HUES64 (cell line): ENCODE measurements at regions not wholly inside any gene's neighbourhood (a gene's known extent, or its start where the extent isn't known, plus 50 kb on each side); places are given as distances from the start of the nearest gene placed in this dataset.

Source experiments
- H3K27ac ChIP-seq: 2 replicates; pipeline ENCODE4 v1.7.0; 2013; ENCODE audit warnings: low read depth, low read length, inconsistent platforms
- H3K27me3 ChIP-seq: 2 replicates; pipeline ENCODE4 v1.6.1; 2013; ENCODE audit warnings: mild to moderate bottlenecking, low read length; ENCODE audit not compliant: insufficient read depth
- H3K36me3 ChIP-seq: 2 replicates; pipeline ENCODE4 v1.6.1; 2013; ENCODE audit warnings: mild to moderate bottlenecking, low read length; ENCODE audit not compliant: insufficient read depth
- H3K4me1 ChIP-seq: 2 replicates; pipeline ENCODE4 v1.6.1; 2013; ENCODE audit warnings: mild to moderate bottlenecking, low read length, moderate library complexity; ENCODE audit not compliant: insufficient read depth
- H3K4me3 ChIP-seq: 2 replicates; pipeline ENCODE4 v1.5.1; 2013; ENCODE audit warnings: mild to moderate bottlenecking, low read length, moderate library complexity
- H3K9ac ChIP-seq: 2 replicates; pipeline ENCODE4 v1.6.1; 2013; ENCODE audit warnings: mild to moderate bottlenecking, low read depth, low read length
- H3K9me3 ChIP-seq: 2 replicates; pipeline ENCODE4 v1.6.1; 2013; ENCODE audit warnings: low read depth, low read length; ENCODE audit not compliant: insufficient read depth
- WGBS: fragments of 150-250, 120-280 bp; methylation state at CpG from one replicate; pipeline ENCODE4 v1.1.7; 2013; ENCODE audit warnings: missing lambda C conversion rate; 5-methylcytosine and 5-hydroxymethylcytosine counted together

GRCh38 chr7:17624379-17624778 is 315.9 kb downstream of the SNX13 start:
- Histone ChIP-seq H3K27me3 (no peaks in the 10 kb centered on the region), H3K4me1 (peaks cover 10% of the 10 kb centered on the region), H3K9me3 (no peaks in the 10 kb centered on the region), H3K4me3 (no peak overlapping the region), H3K27ac (no peak overlapping the region), H3K9ac (no peak overlapping the region), H3K36me3 (no peaks in the 10 kb centered on the region)

GRCh38 chr7:17625043-17625442 is 315.3 kb downstream of the SNX13 start:
- H3K9ac ChIP-seq: no peak overlapping the region
- no peaks in the 10 kb centered on the region for H3K36me3 ChIP-seq
- WGBS: 96% methylated on average over 2 of the region's 3 CpGs

GRCh38 chr7:17626235-17626634 is 314.1 kb downstream of the SNX13 start:
- Histone ChIP-seq H3K9me3 (no peaks in the 10 kb centered on the region), H3K4me3 (no peak overlapping the region), H3K27ac (no peak overlapping the region), H3K4me1 (peaks cover 10% of the 10 kb centered on the region), H3K27me3 (no peaks in the 10 kb centered on the region), H3K36me3 (no peaks in the 10 kb centered on the region), H3K9ac (no peak overlapping the region)

More at GRCh38 chr7:17625043-17625442, 315.3 kb downstream of the SNX13 start:
- H3K4me3 ChIP-seq: no peak overlapping the region
- no peak overlapping the region for H3K27ac ChIP-seq
- no peaks in the 10 kb centered on the region for H3K27me3 ChIP-seq
- no peaks in the 10 kb centered on the region for H3K9me3 ChIP-seq
- peaks cover 10% of the 10 kb centered on the region for H3K4me1 ChIP-seq

GRCh38 chr7:17631061-17631460 is 309.2 kb downstream of the SNX13 start:
- Histone ChIP-seq H3K9me3 (no peaks in the 10 kb centered on the region), H3K36me3 (no peaks in the 10 kb centered on the region), H3K9ac (no peak overlapping the region), H3K4me3 (no peak overlapping the region), H3K4me1 (peaks cover 4% of the 10 kb centered on the region; the same call in 1 of the 2 replicates), H3K27me3 (no peaks in the 10 kb centered on the region), H3K27ac (no peak overlapping the region)
- WGBS: 92% methylated on average over 3 of the region's 3 CpGs

GRCh38 chr7:17632384-17632783 is 307.9 kb downstream of the SNX13 start:
- H3K4me3 ChIP-seq: no peak overlapping the region
- no peak overlapping the region for H3K9ac ChIP-seq
- no peaks in the 10 kb centered on the region for H3K36me3 ChIP-seq
- no peaks in the 10 kb centered on the region for H3K9me3 ChIP-seq
- no peaks in the 10 kb centered on the region for H3K27me3 ChIP-seq
- no peak overlapping the region for H3K27ac ChIP-seq
- WGBS: 100% methylated on average over 1 of the region's 2 CpGs
- peaks cover 4% of the 10 kb centered on the region; the same call in 1 of the 2 replicates for H3K4me1 ChIP-seq

- no peak overlapping the region for H3K4me3 ChIP-seq
- 73% methylated on average over 1 of the region's 1 CpG for WGBS
- H3K4me1 ChIP-seq: peaks cover 4% of the 10 kb centered on the region; the same call in 1 of the 2 replicates
- H3K9ac ChIP-seq: no peak overlapping the region
- no peaks in the 10 kb centered on the region for H3K27me3 ChIP-seq
- H3K9me3 ChIP-seq: no peaks in the 10 kb centered on the region
- H3K36me3 ChIP-seq: no peaks in the 10 kb centered on the region
- H3K27ac ChIP-seq: no peak overlapping the region
These were observed 307.2 kb downstream of the SNX13 start for GRCh38 chr7:17633067-17633466.

- WGBS: 91% methylated on average over 1 of the region's 1 CpG
- no peaks in the 10 kb centered on the region for H3K9me3 ChIP-seq
- H3K27ac ChIP-seq: no peak overlapping the region
These were observed 301.6 kb downstream of the SNX13 start for GRCh38 chr7:17638727-17639126.

GRCh38 chr7:17640730-17641377 is 299.4 kb downstream of the SNX13 start:
- Histone ChIP-seq H3K27ac (no peak overlapping the region), H3K4me3 (no peak overlapping the region), H3K9ac (no peak overlapping the region), H3K9me3 (no peaks in the 10 kb centered on the region), H3K27me3 (no peaks in the 10 kb centered on the region), H3K4me1 (no peaks in the 10 kb centered on the region), H3K36me3 (no peaks in the 10 kb centered on the region)
- 57% methylated on average over 3 of the region's 4 CpGs for WGBS

More at GRCh38 chr7:17638727-17639126, 301.6 kb downstream of the SNX13 start:
- Histone ChIP-seq H3K27me3 (no peaks in the 10 kb centered on the region), H3K4me1 (no peaks in the 10 kb centered on the region), H3K9ac (no peak overlapping the region), H3K4me3 (no peak overlapping the region), H3K36me3 (no peaks in the 10 kb centered on the region)

GRCh38 chr7:17645500-17645899 is 294.8 kb downstream of the SNX13 start:
- H3K4me3 ChIP-seq: no peak overlapping the region
- H3K9me3 ChIP-seq: no peaks in the 10 kb centered on the region
- no peaks in the 10 kb centered on the region for H3K27me3 ChIP-seq
- WGBS: 88% methylated on average over 1 of the region's 1 CpG
- H3K4me1 ChIP-seq: no peaks in the 10 kb centered on the region; the same call in 1 of the 2 replicates
- H3K9ac ChIP-seq: no peak overlapping the region
- H3K27ac ChIP-seq: no peak overlapping the region
- no peaks in the 10 kb centered on the region for H3K36me3 ChIP-seq

- Histone ChIP-seq H3K27me3 (no peaks in the 10 kb centered on the region), H3K27ac (no peak overlapping the region), H3K9me3 (no peaks in the 10 kb centered on the region), H3K4me1 (no peaks in the 10 kb centered on the region; the same call in 1 of the 2 replicates), H3K4me3 (no peak overlapping the region), H3K9ac (no peak overlapping the region), H3K36me3 (no peaks in the 10 kb centered on the region)
- WGBS: 98% methylated on average over 2 of the region's 3 CpGs
These were observed 293.9 kb downstream of the SNX13 start for GRCh38 chr7:17646253-17646956.

GRCh38 chr7:17651341-17651740 is 289.0 kb downstream of the SNX13 start:
- Histone ChIP-seq H3K4me1 (peaks cover 3% of the 10 kb centered on the region; the same call in 1 of the 2 replicates), H3K36me3 (no peaks in the 10 kb centered on the region), H3K27ac (no peak overlapping the region), H3K4me3 (no peak overlapping the region), H3K9ac (no peak overlapping the region), H3K9me3 (no peaks in the 10 kb centered on the region), H3K27me3 (no peaks in the 10 kb centered on the region)
- WGBS: 100% methylated on average over 2 of the region's 2 CpGs
